Fibroblast of pulmonary artery (primary cell): ENCODE measurements at regions not wholly inside any gene's neighbourhood (a gene's known extent, or its start where the extent isn't known, plus 50 kb on each side); places are given as distances from the start of the nearest gene placed in this dataset.
"Not testable (repeated sequence)": the region's sequence is repeated elsewhere in the genome, so short reads cannot be mapped to it uniquely, and the experiment has no call there.

Source experiments
- DNase-seq: peaks from one replicate; pipeline ENCODE4 v3.0.0-alpha.2; 2010; ENCODE audit warnings: low read depth
- H3K4me3 ChIP-seq: replicated peaks from 2 replicates; pipeline ENCODE4 v1.5.1; 2011; ENCODE audit warnings: low read depth, mild to moderate bottlenecking, control low read depth, low read length, moderate library complexity

- DNase-seq, H3K4me3 ChIP-seq: not testable (repeated sequence)
Measured at GRCh38 chr4:49117951-49118350, 131.9 kb downstream of the CWH43 start.

- not testable (repeated sequence) for H3K4me3 ChIP-seq, DNase-seq
Measured at GRCh38 chr4:49118379-49119212, 132.5 kb downstream of the CWH43 start.

DNA sequence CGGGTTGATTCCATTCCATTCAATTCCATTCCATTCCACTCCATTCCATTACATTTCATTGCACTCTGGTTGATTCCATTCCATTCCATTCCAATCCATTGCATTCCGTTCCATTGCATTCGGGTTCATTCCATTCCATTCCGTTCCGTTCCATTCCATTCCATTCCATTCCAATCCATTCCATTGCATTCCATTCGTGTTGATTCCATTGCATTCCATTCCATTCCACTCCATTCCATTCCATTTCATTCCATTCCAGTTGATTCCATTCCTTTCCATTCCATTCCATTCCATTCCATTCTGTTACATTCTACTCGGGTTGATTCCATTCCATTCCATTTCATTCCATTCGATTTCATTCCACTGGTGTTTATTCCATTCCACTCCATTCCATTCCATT lies 133.3 kb downstream of the CWH43 start:
- DNase-seq, H3K4me3 ChIP-seq: not testable (repeated sequence)

- DNase-seq, H3K4me3 ChIP-seq: not testable (repeated sequence)
Measured at GRCh38 chr4:49120042-49120779, 134.1 kb downstream of the CWH43 start.

- H3K4me3 ChIP-seq: not testable (repeated sequence)
- peak; percentile 49 for DNase-seq
Measured at GRCh38 chr4:49120804-49121203, 134.7 kb downstream of the CWH43 start.

DNA sequence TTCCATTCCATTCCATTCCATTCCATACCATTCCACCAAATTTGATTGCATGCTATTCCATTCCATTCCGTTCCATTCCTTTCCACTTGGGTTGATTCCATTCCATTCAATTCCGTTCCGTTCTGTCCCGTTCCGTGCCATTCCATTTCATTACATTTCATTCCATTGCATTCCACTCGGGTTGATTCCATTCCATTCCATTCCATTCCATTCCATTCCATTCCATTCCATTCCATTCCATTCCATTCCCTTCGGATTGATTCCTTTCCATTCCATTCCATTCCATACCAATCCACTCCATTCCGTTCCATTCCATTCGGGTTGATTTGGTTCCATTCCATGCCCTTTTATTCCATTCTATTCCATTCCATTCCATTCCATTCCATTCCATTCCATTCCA lies 140.4 kb downstream of the CWH43 start:
- DNase-seq, H3K4me3 ChIP-seq: not testable (repeated sequence)

DNA sequence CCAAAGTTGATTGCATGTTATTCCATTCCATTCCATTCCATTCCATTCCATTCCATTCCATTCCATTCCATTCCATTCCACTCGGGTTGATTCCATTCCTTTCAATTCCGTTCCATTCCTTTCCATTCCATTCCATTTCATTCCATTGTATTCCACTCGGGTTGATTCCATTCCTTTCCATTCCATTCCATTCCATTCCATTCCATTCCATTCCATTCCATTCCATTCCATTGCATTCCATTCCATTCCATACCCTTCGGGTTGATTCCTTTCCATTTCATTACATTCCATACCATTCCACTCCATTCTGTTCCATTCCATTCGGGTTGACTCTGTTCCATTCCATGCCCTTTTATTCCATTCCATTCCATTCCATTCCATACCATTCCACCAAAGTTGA lies 140.8 kb downstream of the CWH43 start:
- not testable (repeated sequence) for H3K4me3 ChIP-seq, DNase-seq

DNA sequence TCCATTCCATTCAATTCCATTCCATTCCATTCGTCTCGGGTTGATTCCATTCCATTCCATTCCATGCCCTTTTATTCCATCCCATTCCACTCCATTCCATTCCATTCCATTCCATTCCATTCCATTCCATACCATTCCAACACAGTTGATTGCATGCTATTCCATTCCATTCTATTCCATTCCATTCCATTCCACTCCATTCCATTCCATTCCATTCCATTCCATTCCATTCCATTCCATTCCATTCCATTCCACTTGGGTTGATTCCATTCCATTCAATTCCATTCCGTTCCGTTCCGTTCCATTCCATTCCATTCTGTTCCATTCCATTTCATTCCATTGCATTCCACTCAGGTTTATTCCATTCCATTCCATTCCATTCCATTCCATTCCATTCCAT lies 143.3 kb downstream of the CWH43 start:
- not testable (repeated sequence) for H3K4me3 ChIP-seq, DNase-seq

GRCh38 chr4:49129870-49130269 lies 143.8 kb downstream of the CWH43 start:
- DNase-seq, H3K4me3 ChIP-seq: not testable (repeated sequence)

DNA sequence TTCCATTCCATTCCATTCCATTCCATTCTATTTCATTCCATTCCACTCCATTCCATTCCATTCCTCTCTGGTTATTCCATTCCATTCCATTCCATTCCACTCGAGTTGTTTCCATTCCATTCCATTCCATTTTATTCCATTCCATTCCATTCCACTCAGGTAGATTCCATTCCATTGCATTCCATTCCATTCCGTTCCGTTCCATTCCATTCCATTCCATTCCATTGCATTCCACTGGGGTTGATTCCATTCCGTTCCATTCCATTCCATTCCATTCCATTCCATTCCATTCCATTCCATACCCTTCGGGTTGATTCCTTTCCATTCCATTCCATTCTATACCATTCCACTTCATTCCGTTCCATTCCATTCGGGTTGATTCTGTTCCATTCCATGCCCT lies 144.6 kb downstream of the CWH43 start:
- DNase-seq, H3K4me3 ChIP-seq: not testable (repeated sequence)

- H3K4me3 ChIP-seq, DNase-seq: not testable (repeated sequence)
Measured at GRCh38 chr4:49137043-49137442, 151.0 kb downstream of the CWH43 start.

DNA sequence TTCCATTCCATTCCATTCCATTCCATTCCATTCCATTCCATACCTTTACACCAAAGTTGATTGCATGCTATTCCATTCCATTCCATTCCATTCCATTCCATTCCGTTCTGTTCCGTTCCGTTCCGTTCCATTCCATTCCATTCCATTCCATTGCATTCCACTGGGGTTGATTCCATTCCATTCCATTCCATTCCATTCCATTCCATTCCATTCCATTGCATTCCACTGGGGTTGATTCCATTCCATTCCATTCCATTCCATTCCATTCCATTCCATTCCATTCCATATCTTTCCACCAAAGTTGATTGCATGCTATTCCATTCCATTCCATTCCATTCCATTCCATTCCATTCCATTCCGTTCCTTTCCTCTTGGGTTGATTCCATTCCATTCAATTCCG lies 151.9 kb downstream of the CWH43 start:
- not testable (repeated sequence) for H3K4me3 ChIP-seq, DNase-seq

- not testable (repeated sequence) for DNase-seq, H3K4me3 ChIP-seq
Measured at GRCh38 chr4:49138818-49139217, 152.7 kb downstream of the CWH43 start.

GRCh38 chr4:49139513-49139912 lies 153.4 kb downstream of the CWH43 start:
- DNase-seq, H3K4me3 ChIP-seq: not testable (repeated sequence)

DNA sequence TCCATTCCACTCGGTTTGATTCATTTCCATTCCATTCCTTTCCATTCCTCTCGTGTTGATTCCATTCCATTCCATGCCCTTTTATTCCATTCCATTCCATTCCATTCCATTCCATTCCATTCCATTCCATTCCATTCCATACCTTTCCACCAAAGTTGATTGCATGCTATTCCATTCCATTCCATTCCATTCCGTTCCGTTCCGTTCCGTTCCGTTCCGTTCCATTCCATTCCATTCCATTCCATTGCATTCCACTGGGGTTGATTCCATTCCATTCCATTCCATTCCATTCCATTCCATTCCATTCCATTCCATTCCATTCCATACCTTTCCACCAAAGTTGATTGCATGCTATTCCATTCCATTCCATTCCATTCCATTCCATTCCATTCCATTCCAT lies 154.3 kb downstream of the CWH43 start:
- DNase-seq, H3K4me3 ChIP-seq: not testable (repeated sequence)

- H3K4me3 ChIP-seq: not testable (repeated sequence)
Measured at GRCh38 chr4:49141955-49142354, 155.9 kb downstream of the CWH43 start.

GRCh38 chr4:49147143-49147542 lies 161.1 kb downstream of the CWH43 start:
- not testable (repeated sequence) for H3K4me3 ChIP-seq, DNase-seq

More at GRCh38 chr4:49141955-49142354, 155.9 kb downstream of the CWH43 start:
- not testable (repeated sequence) for DNase-seq

DNA sequence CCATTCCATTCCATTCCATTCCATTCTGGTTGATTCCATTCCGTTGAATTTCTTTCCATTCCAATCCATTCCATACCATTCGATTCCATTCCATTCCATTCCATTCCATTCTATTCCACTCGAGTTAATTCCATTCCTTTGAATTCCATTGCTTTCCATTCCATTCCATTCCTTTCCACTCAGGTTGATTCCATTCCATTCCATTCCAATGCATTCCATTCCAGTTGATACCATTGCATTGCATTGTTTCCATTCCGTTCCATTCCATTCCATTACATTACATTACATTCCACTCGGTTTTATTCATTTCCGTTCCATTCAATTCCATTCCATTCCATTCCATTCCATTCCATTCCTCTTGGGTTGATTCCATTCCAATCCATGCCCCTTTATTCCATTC lies 161.5 kb downstream of the CWH43 start:
- not testable (repeated sequence) for H3K4me3 ChIP-seq, DNase-seq

- peak; percentile 81 for DNase-seq
- H3K4me3 ChIP-seq: not testable (repeated sequence)
Measured at GRCh38 chr4:49149006-49149975, 163.2 kb downstream of the CWH43 start.
